Thyroid gland (tissue), 4 donors: ENCODE measurements at regions not wholly inside any gene's neighbourhood (a gene's known extent, or its start where the extent isn't known, plus 50 kb on each side); places are given as distances from the start of the nearest gene placed in this dataset.

ENCODE experiments used
- CTCF ChIP-seq, 6 experiments: fragments of 200-600 bp in 3 of 6; fragments of 450-650 bp in 3 of 6; sonication (generic) in 3 of 6; IDR thresholded peaks; one replicate each; pipeline ENCODE4 v1.5.1; 2016 to 2019; ENCODE audit warnings: antibody characterized with exemption in 6 of 6, mild to moderate bottlenecking in 2 of 6, inconsistent platforms in 1 of 6, moderate library complexity in 1 of 6
- POLR2A ChIP-seq, 2 donors: fragments of 450-650 bp; IDR thresholded peaks; one replicate each; pipeline ENCODE4 v1.6.1; 2017; ENCODE audit warnings: antibody characterized with exemption in 2 of 2, mild to moderate bottlenecking in 2 of 2, moderate library complexity in 1 of 2

DNA sequence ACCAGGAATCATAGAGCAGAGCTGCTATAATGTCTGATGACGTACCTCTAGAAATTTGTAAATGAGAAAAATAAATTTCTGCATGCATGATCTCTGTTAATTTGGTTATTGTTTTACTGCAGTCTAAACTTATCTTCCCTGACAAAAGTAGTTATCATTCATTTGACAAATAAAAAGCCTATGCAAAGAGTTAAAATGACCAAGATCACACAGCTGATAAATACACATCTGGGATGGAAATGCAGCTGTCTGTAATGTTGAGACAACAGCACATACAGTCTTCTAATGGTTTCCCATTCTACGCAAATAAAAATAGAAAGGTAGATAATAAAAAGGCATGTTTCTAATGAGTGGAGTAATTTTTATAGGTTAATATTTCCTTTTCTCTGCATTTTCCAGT is 225.1 kb upstream of the LUZP2 start:
- TF ChIP-seq CTCF (IDR thresholded peaks at IDR 0.05): no peak
- no peak for TF ChIP-seq POLR2A (IDR thresholded peaks at IDR 0.05)
